MCF 10A (cell line): ENCODE measurements at regions not wholly inside any gene's neighbourhood (a gene's known extent, or its start where the extent isn't known, plus 50 kb on each side); places are given as distances from the start of the nearest gene placed in this dataset.

Experiments
- BruUV-seq: library from RNA; stranded (reverse); fragments of 400-500 nt; replicated peaks from 2 replicates; lab custom pipeline; 2021; lab: Mats Ljungman, UMichigan
- CTCF ChIA-PET: fragments of 300-600 bp; sonication (Branson Sonifier 250); formaldehyde crosslinking; extraction: SDS; loops from one replicate; lab custom pipeline; 2021; ENCODE audit warnings: antibody characterized with exemption, inconsistent platforms; lab: Yijun Ruan, JAX
- POLR2A ChIA-PET: fragments of 300-600, 350-650 bp; sonication (Branson Sonifier 250); formaldehyde crosslinking; extraction: SDS; loops from one replicate; lab custom pipeline; 2020; ENCODE audit warnings: antibody characterized with exemption, inconsistent platforms; lab: Yijun Ruan, JAX
- DNase-seq: peaks from one replicate; pipeline ENCODE4 v3.0.0-alpha.2; 2018; ENCODE audit not compliant: unreplicated experiment
- H3K27ac Mint-ChIP-seq: one replicate; pipeline ENCODE4 v1.8.0; 2022; ENCODE audit warnings: mild to moderate bottlenecking, low read depth, mixed read lengths; ENCODE audit not compliant: unreplicated experiment
- H3K27me3 Mint-ChIP-seq: one replicate; pipeline ENCODE4 v1.8.0; 2022; ENCODE audit warnings: mixed read lengths; ENCODE audit not compliant: insufficient read depth, unreplicated experiment
- H3K36me3 Mint-ChIP-seq: one replicate; pipeline ENCODE4 v1.8.0; 2022; ENCODE audit warnings: mild to moderate bottlenecking, moderate library complexity, mixed read lengths; ENCODE audit not compliant: insufficient read depth, unreplicated experiment
- H3K4me1 Mint-ChIP-seq: one replicate; pipeline ENCODE4 v1.8.0; 2022; ENCODE audit warnings: mixed read lengths; ENCODE audit not compliant: insufficient read depth, unreplicated experiment
- H3K4me3 Mint-ChIP-seq: one replicate; pipeline ENCODE4 v1.8.0; 2022; ENCODE audit warnings: mild to moderate bottlenecking, moderate library complexity, mixed read lengths; ENCODE audit not compliant: unreplicated experiment
- H3K9me3 Mint-ChIP-seq: one replicate; pipeline ENCODE4 v1.8.0; 2022; ENCODE audit warnings: mixed read lengths; ENCODE audit not compliant: unreplicated experiment
- CTCF ChIP-seq: fragments of 200-600 bp; IDR thresholded peaks from one replicate; pipeline ENCODE4 v1.8.0; 2022; ENCODE audit warnings: antibody characterized with exemption, mild to moderate bottlenecking; ENCODE audit not compliant: unreplicated experiment
- intact Hi-C: fragments of 100-400 bp; cut with micrococcal nuclease; formaldehyde crosslinking; loops from 2 replicates; pipeline ENCODE4 v1.14.1; 2022

- no peak overlapping the region for H3K27ac Mint-ChIP-seq
- no peak overlapping the region for H3K4me3 Mint-ChIP-seq
- CTCF ChIA-PET: interaction anchor here (0.6 kb wide), 1 partner anchor 150 kb away, joined by 3 read pairs; no protein-coding TSS in a partner anchor
- no peaks in the 10 kb centered on the region for H3K4me1 Mint-ChIP-seq
- no peak for TF ChIP-seq CTCF
- no peak for DNase-seq
- no peaks in the 10 kb centered on the region for H3K36me3 Mint-ChIP-seq
- no peaks in the 10 kb centered on the region for H3K9me3 Mint-ChIP-seq
- POLR2A ChIA-PET: no interaction called here
- BruUV-seq: no TSS peak
- intact Hi-C loops: no loop called here
- no peaks in the 10 kb centered on the region for H3K27me3 Mint-ChIP-seq
These were observed 193.3 kb downstream of the ANKRD50 start for GRCh38 chr4:124519196-124519595.

DNA sequence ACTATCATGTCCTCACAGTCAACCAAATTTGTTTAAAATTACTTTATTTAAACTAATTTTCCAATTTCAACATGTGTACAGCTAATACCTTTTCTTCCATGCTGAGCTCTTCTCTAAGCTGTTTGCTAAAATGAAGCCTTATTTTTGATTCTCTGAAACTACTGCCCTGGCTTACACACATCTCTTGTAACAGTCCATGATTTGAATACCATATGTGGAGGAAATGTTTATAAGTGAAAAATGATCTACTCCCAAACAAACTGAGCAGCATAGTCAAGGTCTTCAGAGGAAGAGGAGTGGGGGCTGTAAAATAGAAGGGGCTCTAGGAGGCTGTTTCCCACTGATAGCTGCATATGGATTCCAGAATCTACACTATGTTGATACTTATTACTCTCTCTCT is 188.7 kb downstream of the ANKRD50 start:
- BruUV-seq: no TSS peak
- no peaks in the 10 kb centered on the region for H3K27me3 Mint-ChIP-seq
- no peak overlapping the region for H3K27ac Mint-ChIP-seq
- CTCF ChIA-PET: interaction anchor here (0.8 kb wide), 1 partner anchor 263 kb away, joined by 3 read pairs; no protein-coding TSS in a partner anchor
- no peaks in the 10 kb centered on the region for H3K4me1 Mint-ChIP-seq
- no peak for TF ChIP-seq CTCF
- POLR2A ChIA-PET: no interaction called here
- intact Hi-C loops: no loop called here
- H3K36me3 Mint-ChIP-seq: no peaks in the 10 kb centered on the region
- no peak overlapping the region for H3K4me3 Mint-ChIP-seq
- no peaks in the 10 kb centered on the region for H3K9me3 Mint-ChIP-seq
- DNase-seq: no peak

GRCh38 chr4:124525524-124525923 is 187.0 kb downstream of the ANKRD50 start:
- no peak for DNase-seq
- H3K27ac Mint-ChIP-seq: no peak overlapping the region
- TF ChIP-seq CTCF: no peak
- no peaks in the 10 kb centered on the region for H3K27me3 Mint-ChIP-seq
- no peaks in the 10 kb centered on the region for H3K4me1 Mint-ChIP-seq
- no peaks in the 10 kb centered on the region for H3K9me3 Mint-ChIP-seq
- BruUV-seq: no TSS peak
- H3K36me3 Mint-ChIP-seq: no peaks in the 10 kb centered on the region
- intact Hi-C loops: no loop called here
- POLR2A ChIA-PET: interaction anchor here (0.7 kb wide), 1 partner anchor 414 kb away, joined by 3 read pairs; no protein-coding TSS in a partner anchor
- no peak overlapping the region for H3K4me3 Mint-ChIP-seq
- CTCF ChIA-PET: no interaction called here

DNA sequence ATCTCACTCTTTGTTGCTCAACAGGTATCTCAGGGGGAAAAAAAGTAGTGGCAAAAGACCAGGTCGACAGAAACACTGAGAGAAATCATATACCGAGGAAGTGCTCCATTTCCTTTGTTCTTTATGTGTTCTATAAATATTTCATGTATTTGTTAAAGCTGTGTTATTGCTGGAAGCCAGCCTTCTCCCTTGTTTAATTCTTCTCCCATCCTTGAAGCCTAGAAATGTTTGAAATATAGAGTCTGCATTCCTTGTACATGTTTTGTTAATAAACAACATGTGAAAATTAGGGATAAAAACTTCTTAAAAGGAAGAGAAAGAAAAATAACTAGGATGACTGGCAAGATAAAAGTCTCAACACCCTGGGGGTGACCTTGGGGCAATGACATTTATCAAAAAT is 186.2 kb downstream of the ANKRD50 start:
- Mint-ChIP-seq H3K27ac (no peak overlapping the region), H3K27me3 (no peaks in the 10 kb centered on the region), H3K36me3 (no peaks in the 10 kb centered on the region), H3K9me3 (no peaks in the 10 kb centered on the region), H3K4me1 (no peaks in the 10 kb centered on the region), H3K4me3 (no peak overlapping the region)
- ChIA-PET POLR2A (no interaction called here), CTCF (no interaction called here)
- intact Hi-C loops: no loop called here
- no peak for DNase-seq
- TF ChIP-seq CTCF: no peak
- no TSS peak for BruUV-seq
